SK-N-SH treated with all-trans-retinoic acid at 6 μM for 48 hours (cell line): ENCODE measurements at regions not wholly inside any gene's neighbourhood (a gene's known extent, or its start where the extent isn't known, plus 50 kb on each side); places are given as distances from the start of the nearest gene placed in this dataset.

ENCODE experiments used
- ATAC-seq: fragments of 200-7000 bp; cut with Tn5 transposase; 3 replicates; pipeline ENCODE4 v1.9.1; 2020; ENCODE audit warnings: mild to moderate bottlenecking, moderate library complexity
- ARNTL ChIP-seq: fragments of 450-650 bp; formaldehyde crosslinking; IDR thresholded peaks from 2 replicates; pipeline ENCODE4 v1.5.0; 2020; ENCODE audit warnings: low read depth, mild to moderate bottlenecking, moderate library complexity, borderline replicate concordance
- BACH2 ChIP-seq: fragments of 250-450 bp; sonication (Bioruptor Pico); IDR thresholded peaks from 2 replicates; pipeline ENCODE4 v1.9.0; 2021; ENCODE audit warnings: mild to moderate bottlenecking, borderline replicate concordance
- CSDC2 ChIP-seq: fragments of 250-450 bp; sonication (Bioruptor Pico); IDR thresholded peaks from 2 replicates; pipeline ENCODE4 v1.5.0; 2020; ENCODE audit warnings: mild to moderate bottlenecking, moderate library complexity
- ESRRG ChIP-seq: fragments of 250-450 bp; sonication (Bioruptor Pico); IDR thresholded peaks from 2 replicates; pipeline ENCODE4 v1.6.1; 2021; ENCODE audit warnings: mild to moderate bottlenecking
- GLIS3 ChIP-seq: fragments of 250-450 bp; sonication (Bioruptor Pico); IDR thresholded peaks from 2 replicates; pipeline ENCODE4 v1.5.0; 2020; ENCODE audit warnings: mild to moderate bottlenecking, moderate library complexity
- ISL1 ChIP-seq: fragments of 250-450 bp; sonication (Bioruptor Pico); IDR thresholded peaks from 2 replicates; pipeline ENCODE4 v2.1.2; 2022; ENCODE audit warnings: mild to moderate bottlenecking, moderate library complexity
- OSR1 ChIP-seq: fragments of 250-450 bp; sonication (Bioruptor Pico); IDR thresholded peaks from 2 replicates; pipeline ENCODE4 v1.8.0; 2022; ENCODE audit warnings: moderate library complexity, mild to moderate bottlenecking, inconsistent platforms
- PPARA ChIP-seq: fragments of 250-450 bp; sonication (Bioruptor Pico); IDR thresholded peaks from 2 replicates; pipeline ENCODE4 v1.5.0; 2020; ENCODE audit warnings: mild to moderate bottlenecking, borderline replicate concordance
- RARB ChIP-seq: fragments of 250-450 bp; sonication (Bioruptor Pico); IDR thresholded peaks from 2 replicates; pipeline ENCODE4 v1.8.0; 2021; ENCODE audit warnings: mild to moderate bottlenecking, moderate library complexity
- SNAI2 ChIP-seq: fragments of 250-450 bp; sonication (Bioruptor Pico); IDR thresholded peaks from 2 replicates; pipeline ENCODE4 v1.5.0; 2020; ENCODE audit warnings: mild to moderate bottlenecking, moderate library complexity
- TCF4 ChIP-seq: fragments of 250-450 bp; sonication (Bioruptor Pico); IDR thresholded peaks from 2 replicates; pipeline ENCODE4 v1.8.0; 2021; ENCODE audit warnings: mild to moderate bottlenecking, moderate library complexity, borderline replicate concordance
- TOX ChIP-seq: fragments of 250-450 bp; sonication (Bioruptor Pico); IDR thresholded peaks from 2 replicates; pipeline ENCODE4 v1.8.0; 2021; ENCODE audit warnings: mild to moderate bottlenecking, moderate library complexity, borderline replicate concordance
- ZC3H10 ChIP-seq: fragments of 250-450 bp; sonication (Bioruptor Pico); IDR thresholded peaks from 2 replicates; pipeline ENCODE4 v1.5.1; 2021; ENCODE audit warnings: mild to moderate bottlenecking, moderate library complexity
- ZFP3 ChIP-seq: fragments of 250-450 bp; sonication (Bioruptor Pico); IDR thresholded peaks from 2 replicates; pipeline ENCODE4 v1.5.0; 2020; ENCODE audit warnings: mild to moderate bottlenecking, moderate library complexity
- ZFP30 ChIP-seq: fragments of 450-650 bp; formaldehyde crosslinking; IDR thresholded peaks from 2 replicates; pipeline ENCODE4 v1.5.0; 2022; ENCODE audit warnings: mild to moderate bottlenecking, moderate library complexity
- ZNF565 ChIP-seq: fragments of 450-650 bp; formaldehyde crosslinking; conservative IDR thresholded peaks from 2 replicates; pipeline ENCODE4 v1.5.0; 2020; ENCODE audit warnings: low read depth, mild to moderate bottlenecking, moderate library complexity
- ZNF70 ChIP-seq: fragments of 450-650 bp; formaldehyde crosslinking; IDR thresholded peaks from 2 replicates; pipeline ENCODE4 v1.5.0; 2020; ENCODE audit warnings: mild to moderate bottlenecking, moderate library complexity
- ZNF8 ChIP-seq: fragments of 450-650 bp; formaldehyde crosslinking; IDR thresholded peaks from 2 replicates; pipeline ENCODE4 v1.5.0; 2020; ENCODE audit warnings: mild to moderate bottlenecking, moderate library complexity
- TF ChIP-seq, protein P1 (sequence below): fragments of 250-450 bp; sonication (Bioruptor Pico); IDR thresholded peaks from 2 replicates; pipeline ENCODE4 v1.5.0; 2020; ENCODE audit warnings: mild to moderate bottlenecking, moderate library complexity
- TF ChIP-seq, protein P2 (sequence below): fragments of 250-450 bp; sonication (Bioruptor Pico); IDR thresholded peaks from 2 replicates; pipeline ENCODE4 v1.5.1; 2021; ENCODE audit warnings: mild to moderate bottlenecking, moderate library complexity
- TF ChIP-seq, protein P3 (sequence below): fragments of 250-450 bp; sonication (Bioruptor Pico); IDR thresholded peaks from 2 replicates; pipeline ENCODE4 v1.8.0; 2021; ENCODE audit warnings: low read depth, mild to moderate bottlenecking, moderate library complexity, borderline replicate concordance
- TF ChIP-seq, protein P4 (sequence below): fragments of 250-450 bp; sonication (Bioruptor Pico); IDR thresholded peaks from 2 replicates; pipeline ENCODE4 v1.8.0; 2020; ENCODE audit warnings: mild to moderate bottlenecking, moderate library complexity, borderline replicate concordance
- TF ChIP-seq, protein P5 (sequence below): fragments of 250-450 bp; sonication (Bioruptor Pico); IDR thresholded peaks from 2 replicates; pipeline ENCODE4 v1.5.1; 2020; ENCODE audit warnings: low read depth, mild to moderate bottlenecking, moderate library complexity

DNA sequence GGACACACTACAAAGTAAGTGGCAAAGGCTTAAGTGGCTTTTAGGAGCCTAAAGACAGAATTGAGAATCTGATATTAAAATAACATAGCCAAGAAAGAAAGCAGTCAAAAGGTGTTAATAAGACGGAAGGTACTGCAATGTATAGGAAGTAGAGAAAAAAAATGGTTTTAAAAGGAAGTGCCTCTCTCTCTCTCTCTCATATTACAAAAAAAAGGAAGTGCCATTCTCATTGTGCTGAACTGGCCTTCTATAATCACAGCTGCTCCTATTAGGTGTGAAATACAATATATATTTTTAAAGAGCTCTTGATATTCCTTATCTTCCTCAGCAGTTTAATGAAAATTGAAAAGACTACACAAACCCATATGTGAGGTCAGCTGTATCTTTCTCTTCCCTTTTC is 199.4 kb upstream of the NPVF start:
- TF ChIP-seq ESRRG (CRISPR knock-in tag) = no peak
- TF ChIP-seq CSDC2 (CRISPR knock-in tag) = no peak
- no peak for TF ChIP-seq ISL1 (CRISPR knock-in tag)
- TF ChIP-seq, protein P1, sequence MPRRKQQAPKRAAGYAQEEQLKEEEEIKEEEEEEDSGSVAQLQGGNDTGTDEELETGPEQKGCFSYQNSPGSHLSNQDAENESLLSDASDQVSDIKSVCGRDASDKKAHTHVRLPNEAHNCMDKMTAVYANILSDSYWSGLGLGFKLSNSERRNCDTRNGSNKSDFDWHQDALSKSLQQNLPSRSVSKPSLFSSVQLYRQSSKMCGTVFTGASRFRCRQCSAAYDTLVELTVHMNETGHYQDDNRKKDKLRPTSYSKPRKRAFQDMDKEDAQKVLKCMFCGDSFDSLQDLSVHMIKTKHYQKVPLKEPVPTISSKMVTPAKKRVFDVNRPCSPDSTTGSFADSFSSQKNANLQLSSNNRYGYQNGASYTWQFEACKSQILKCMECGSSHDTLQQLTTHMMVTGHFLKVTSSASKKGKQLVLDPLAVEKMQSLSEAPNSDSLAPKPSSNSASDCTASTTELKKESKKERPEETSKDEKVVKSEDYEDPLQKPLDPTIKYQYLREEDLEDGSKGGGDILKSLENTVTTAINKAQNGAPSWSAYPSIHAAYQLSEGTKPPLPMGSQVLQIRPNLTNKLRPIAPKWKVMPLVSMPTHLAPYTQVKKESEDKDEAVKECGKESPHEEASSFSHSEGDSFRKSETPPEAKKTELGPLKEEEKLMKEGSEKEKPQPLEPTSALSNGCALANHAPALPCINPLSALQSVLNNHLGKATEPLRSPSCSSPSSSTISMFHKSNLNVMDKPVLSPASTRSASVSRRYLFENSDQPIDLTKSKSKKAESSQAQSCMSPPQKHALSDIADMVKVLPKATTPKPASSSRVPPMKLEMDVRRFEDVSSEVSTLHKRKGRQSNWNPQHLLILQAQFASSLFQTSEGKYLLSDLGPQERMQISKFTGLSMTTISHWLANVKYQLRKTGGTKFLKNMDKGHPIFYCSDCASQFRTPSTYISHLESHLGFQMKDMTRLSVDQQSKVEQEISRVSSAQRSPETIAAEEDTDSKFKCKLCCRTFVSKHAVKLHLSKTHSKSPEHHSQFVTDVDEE (CRISPR knock-in tag) = no peak
- TF ChIP-seq, protein P2, sequence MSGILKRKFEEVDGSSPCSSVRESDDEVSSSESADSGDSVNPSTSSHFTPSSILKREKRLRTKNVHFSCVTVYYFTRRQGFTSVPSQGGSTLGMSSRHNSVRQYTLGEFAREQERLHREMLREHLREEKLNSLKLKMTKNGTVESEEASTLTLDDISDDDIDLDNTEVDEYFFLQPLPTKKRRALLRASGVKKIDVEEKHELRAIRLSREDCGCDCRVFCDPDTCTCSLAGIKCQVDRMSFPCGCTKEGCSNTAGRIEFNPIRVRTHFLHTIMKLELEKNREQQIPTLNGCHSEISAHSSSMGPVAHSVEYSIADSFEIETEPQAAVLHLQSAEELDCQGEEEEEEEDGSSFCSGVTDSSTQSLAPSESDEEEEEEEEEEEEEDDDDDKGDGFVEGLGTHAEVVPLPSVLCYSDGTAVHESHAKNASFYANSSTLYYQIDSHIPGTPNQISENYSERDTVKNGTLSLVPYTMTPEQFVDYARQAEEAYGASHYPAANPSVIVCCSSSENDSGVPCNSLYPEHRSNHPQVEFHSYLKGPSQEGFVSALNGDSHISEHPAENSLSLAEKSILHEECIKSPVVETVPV (CRISPR knock-in tag) = no peak
- TF ChIP-seq, protein P3, sequence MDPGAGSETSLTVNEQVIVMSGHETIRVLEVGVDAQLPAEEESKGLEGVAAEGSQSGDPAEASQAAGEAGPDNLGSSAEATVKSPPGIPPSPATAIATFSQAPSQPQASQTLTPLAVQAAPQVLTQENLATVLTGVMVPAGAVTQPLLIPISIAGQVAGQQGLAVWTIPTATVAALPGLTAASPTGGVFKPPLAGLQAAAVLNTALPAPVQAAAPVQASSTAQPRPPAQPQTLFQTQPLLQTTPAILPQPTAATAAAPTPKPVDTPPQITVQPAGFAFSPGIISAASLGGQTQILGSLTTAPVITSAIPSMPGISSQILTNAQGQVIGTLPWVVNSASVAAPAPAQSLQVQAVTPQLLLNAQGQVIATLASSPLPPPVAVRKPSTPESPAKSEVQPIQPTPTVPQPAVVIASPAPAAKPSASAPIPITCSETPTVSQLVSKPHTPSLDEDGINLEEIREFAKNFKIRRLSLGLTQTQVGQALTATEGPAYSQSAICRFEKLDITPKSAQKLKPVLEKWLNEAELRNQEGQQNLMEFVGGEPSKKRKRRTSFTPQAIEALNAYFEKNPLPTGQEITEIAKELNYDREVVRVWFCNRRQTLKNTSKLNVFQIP (CRISPR knock-in tag) = no peak
- TF ChIP-seq GLIS3 = no peak
- TF ChIP-seq ARNTL (CRISPR knock-in tag) = no peak
- TF ChIP-seq PPARA (CRISPR knock-in tag) = no peak
- TF ChIP-seq, protein P4, sequence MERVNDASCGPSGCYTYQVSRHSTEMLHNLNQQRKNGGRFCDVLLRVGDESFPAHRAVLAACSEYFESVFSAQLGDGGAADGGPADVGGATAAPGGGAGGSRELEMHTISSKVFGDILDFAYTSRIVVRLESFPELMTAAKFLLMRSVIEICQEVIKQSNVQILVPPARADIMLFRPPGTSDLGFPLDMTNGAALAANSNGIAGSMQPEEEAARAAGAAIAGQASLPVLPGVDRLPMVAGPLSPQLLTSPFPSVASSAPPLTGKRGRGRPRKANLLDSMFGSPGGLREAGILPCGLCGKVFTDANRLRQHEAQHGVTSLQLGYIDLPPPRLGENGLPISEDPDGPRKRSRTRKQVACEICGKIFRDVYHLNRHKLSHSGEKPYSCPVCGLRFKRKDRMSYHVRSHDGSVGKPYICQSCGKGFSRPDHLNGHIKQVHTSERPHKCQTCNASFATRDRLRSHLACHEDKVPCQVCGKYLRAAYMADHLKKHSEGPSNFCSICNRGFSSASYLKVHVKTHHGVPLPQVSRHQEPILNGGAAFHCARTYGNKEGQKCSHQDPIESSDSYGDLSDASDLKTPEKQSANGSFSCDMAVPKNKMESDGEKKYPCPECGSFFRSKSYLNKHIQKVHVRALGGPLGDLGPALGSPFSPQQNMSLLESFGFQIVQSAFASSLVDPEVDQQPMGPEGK = no peak
- TF ChIP-seq, protein P5, sequence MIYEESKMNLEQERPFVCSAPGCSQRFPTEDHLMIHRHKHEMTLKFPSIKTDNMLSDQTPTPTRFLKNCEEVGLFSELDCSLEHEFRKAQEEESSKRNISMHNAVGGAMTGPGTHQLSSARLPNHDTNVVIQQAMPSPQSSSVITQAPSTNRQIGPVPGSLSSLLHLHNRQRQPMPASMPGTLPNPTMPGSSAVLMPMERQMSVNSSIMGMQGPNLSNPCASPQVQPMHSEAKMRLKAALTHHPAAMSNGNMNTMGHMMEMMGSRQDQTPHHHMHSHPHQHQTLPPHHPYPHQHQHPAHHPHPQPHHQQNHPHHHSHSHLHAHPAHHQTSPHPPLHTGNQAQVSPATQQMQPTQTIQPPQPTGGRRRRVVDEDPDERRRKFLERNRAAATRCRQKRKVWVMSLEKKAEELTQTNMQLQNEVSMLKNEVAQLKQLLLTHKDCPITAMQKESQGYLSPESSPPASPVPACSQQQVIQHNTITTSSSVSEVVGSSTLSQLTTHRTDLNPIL = no peak
- no peak for TF ChIP-seq SNAI2 (CRISPR knock-in tag)
- no peak for TF ChIP-seq ZNF70 (CRISPR knock-in tag)
- no peak for TF ChIP-seq ZFP3 (CRISPR knock-in tag)
- no peak for TF ChIP-seq RARB (CRISPR knock-in tag)
- TF ChIP-seq TOX (CRISPR knock-in tag) = no peak
- no peak for TF ChIP-seq OSR1 (CRISPR knock-in tag)
- ATAC-seq = no peak

DNA sequence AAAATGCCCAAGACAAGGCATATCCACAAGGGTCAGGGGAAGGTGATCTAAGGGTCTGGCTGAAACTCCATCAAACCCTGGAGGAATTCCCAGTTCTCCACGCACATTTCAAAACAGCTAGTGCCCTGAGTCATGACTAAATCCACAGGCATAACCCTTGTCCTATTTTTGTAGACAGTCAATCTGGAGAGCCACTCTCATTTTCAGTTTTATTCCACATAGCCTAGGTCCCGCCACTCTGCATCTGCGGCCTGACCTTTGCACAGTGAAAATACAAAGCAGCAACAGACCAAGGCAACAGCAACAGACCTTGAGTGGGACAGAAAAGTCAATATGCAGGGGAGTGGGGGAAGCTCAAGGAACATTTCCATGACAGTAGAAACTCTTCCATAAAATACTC is 201.4 kb upstream of the NPVF start:
- ATAC-seq = no peak

More for the DNA sequence above, 201.4 kb upstream of the NPVF start:
- TF ChIP-seq BACH2 (CRISPR knock-in tag) (no peak), ZFP3 (CRISPR knock-in tag) (no peak), ZC3H10 (CRISPR knock-in tag) (no peak), ZFP30 (CRISPR knock-in tag) (no peak), ARNTL (CRISPR knock-in tag) (no peak), TCF4 (CRISPR knock-in tag) (no peak), SNAI2 (CRISPR knock-in tag) (no peak), TOX (CRISPR knock-in tag) (no peak), ISL1 (CRISPR knock-in tag) (no peak), ZNF565 (no peak), RARB (CRISPR knock-in tag) (no peak), ZNF8 (CRISPR knock-in tag) (no peak), OSR1 (CRISPR knock-in tag) (no peak), GLIS3 (no peak), CSDC2 (CRISPR knock-in tag) (no peak)
- TF ChIP-seq, protein P4 = no peak
- TF ChIP-seq, protein P2 (CRISPR knock-in tag) = no peak
- TF ChIP-seq, all 23 proteins: peak for 0
